ENCODE measurements at regions not wholly inside any gene's neighbourhood (a gene's known extent, or its start where the extent isn't known, plus 50 kb on each side); places are given as distances from the start of the nearest gene placed in this dataset.
A peak's percentile ranks its signal among the peaks of the same experiment; 100 is the strongest.
"Not testable (repeated sequence)": the region's sequence is repeated elsewhere in the genome, so short reads cannot be mapped to it uniquely, and the experiment has no call there.

GRCh38 chr17:73890831-73891405, 246.7 kb upstream of the SDK2 start:
- no peak for DNase-seq (ENCODE audit: low read depth in 2 of 2)

- DNase-seq (ENCODE audit: low read depth in 2 of 2): no peak
These were observed 250.9 kb upstream of the SDK2 start for GRCh38 chr17:73895157-73895556.

- no peak for DNase-seq (ENCODE audit: low read depth in 2 of 2)
These were observed 252.7 kb upstream of the SDK2 start for GRCh38 chr17:73896966-73897365.

DNA sequence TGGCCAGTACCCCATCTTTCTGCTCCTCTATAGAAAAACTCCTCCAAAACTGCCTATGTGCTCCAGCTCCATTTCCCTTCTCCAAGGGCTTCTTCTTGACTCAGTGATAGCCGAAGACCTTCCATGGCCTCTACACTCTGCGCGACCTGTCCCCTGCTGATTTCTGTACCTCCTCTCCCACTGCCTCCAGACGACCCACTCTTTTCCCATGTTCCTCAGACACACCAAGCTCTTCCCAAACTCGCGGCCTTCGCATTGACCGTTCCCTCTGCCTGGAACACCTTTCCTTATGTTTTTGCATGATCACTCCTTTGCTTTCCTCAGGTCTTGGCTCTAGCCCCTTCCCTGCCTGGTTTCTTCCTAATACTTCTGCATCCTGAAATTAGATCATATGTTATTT, 255.6 kb upstream of the SDK2 start:
- no peak for DNase-seq (ENCODE audit: low read depth in 2 of 2)

DNA sequence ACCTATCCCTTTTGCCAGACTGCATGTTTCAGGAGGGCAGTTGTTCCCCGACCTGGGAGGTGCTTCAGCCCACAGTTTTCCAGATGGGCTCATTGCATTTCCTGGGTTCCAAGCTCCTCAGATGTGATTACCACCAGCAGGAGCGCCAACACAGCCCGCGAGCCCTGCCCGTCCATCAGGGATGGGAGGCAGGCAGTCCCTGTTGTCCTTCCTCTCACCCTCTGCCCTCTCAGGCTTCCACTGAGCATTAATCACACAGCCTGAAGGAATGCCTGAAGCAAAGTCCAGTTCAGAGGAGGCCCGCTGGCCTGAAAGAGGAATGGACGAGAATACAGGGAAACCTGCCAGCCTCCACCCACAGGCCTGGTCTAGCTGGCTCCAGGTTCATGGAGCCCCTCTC, 256.3 kb upstream of the SDK2 start:
- no peak for DNase-seq (ENCODE audit: low read depth in 2 of 2)

- DNase-seq (ENCODE audit: low read depth in 2 of 2): no peak
These were observed 257.0 kb upstream of the SDK2 start for GRCh38 chr17:73901249-73901648.

GRCh38 chr17:73901661-73902415, 257.6 kb upstream of the SDK2 start:
- peak in 1 of 2 donors; percentile 17 for DNase-seq (ENCODE audit: low read depth in 2 of 2)

GRCh38 chr17:73902416-73903181, 258.4 kb upstream of the SDK2 start:
- DNase-seq (ENCODE audit: low read depth in 2 of 2): no peak

- no peak for DNase-seq (ENCODE audit: low read depth in 2 of 2)
These were observed 262.9 kb upstream of the SDK2 start for GRCh38 chr17:73906896-73907870.

GRCh38 chr17:73909186-73909585, 264.9 kb upstream of the SDK2 start:
- no peak for DNase-seq (ENCODE audit: low read depth in 2 of 2)

- DNase-seq (ENCODE audit: low read depth in 2 of 2): no peak
These were observed 266.0 kb upstream of the SDK2 start for GRCh38 chr17:73910206-73910605.

DNA sequence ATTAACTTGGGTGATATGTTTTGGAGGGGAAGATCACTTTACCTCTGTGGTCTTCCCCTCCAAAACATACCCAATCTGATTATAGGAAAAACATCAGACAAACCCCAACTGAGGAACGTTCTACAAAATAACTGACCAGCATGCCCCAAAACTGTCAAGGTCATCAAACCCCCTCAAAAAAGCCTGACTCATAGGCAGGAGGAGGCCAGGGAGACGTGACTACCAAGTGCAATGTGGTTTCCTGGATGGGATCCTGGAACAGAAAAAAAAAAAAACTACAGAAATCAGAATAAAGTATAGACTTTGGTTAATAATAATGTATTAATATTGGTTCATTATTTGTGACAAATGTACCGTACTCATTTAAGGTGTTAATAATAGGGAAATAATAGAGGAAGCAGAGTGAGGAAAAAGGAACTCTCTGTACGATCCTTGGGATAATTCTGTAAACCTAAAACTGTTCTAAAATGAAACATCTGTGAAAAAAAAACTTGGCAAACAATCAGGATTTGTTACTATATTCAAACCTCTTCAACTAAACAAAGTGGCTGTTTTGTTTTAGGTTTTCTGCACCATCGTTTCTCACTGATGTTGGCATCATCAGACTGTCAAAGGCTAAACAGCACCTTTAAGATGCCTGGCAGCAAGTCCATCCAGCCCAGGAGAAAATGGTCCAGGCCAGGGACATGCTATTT, 266.7 kb upstream of the SDK2 start:
- DNase-seq (ENCODE audit: low read depth in 2 of 2): no peak

GRCh38 chr17:73911726-73912372, 267.6 kb upstream of the SDK2 start:
- DNase-seq (ENCODE audit: low read depth in 2 of 2): no peak

DNA sequence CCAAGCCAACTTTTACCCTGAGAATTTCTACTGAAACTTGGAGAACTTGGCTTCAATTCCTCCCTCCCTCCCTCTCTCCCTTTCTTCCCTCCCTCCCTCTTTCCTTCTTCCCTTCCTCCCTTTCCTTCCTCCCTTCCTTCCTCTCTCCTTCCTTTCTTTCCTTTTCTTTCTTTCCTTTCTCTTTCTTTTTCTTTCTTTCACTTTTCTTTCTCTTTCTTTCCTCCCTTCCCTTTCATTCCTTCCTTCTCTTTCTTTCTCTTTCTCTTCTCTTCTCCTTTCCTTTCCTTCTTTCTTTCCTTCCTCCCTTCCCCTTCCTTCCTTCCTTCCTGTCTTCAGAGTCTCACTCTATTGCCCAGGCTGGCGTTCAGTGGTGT, 268.1 kb upstream of the SDK2 start:
- DNase-seq (ENCODE audit: low read depth in 2 of 2): no peak

DNA sequence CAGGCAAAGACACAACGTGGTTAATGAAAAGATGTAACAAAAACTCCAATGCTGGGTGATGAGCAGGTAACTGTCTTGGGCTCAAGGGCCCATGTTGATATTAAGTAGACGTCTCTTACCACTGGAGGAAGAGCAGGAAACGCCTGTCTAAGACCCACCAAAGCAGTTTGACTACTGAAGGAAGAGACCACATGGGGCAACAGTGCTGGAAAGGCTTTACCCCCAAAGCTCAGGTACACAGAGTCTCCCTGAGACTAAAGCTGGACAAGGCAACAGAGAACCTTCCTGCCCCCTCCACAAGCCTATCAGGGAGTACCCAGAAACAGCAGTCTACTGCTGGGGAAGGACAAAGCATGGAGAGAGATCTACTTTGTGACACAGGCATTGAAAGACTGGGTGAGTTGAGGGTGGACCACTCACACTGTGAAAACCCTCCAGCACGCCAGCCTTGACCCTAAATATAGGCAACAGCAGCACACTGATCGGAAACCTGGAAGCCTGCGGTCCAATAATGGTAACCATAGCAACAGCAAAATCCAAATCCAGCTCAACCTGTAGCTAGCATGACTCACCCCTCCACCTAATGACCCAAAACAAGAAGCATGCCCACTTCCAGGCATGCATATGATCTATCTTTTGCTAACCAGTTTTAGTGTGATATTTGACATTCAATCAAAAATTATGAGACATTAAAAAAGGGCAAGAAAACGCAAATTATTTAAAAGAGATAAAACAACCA, 270.5 kb upstream of the SDK2 start:
- no peak for DNase-seq (ENCODE audit: low read depth in 2 of 2)

- not testable (repeated sequence) for DNase-seq (ENCODE audit: low read depth in 2 of 2)
These were observed 274.8 kb upstream of the SDK2 start for GRCh38 chr17:73919033-73919432.

- no peak for DNase-seq (ENCODE audit: low read depth in 2 of 2)
These were observed 277.1 kb upstream of the SDK2 start for GRCh38 chr17:73921306-73921705.

GRCh38 chr17:73924114-73924908, 279.2 kb upstream of the RPL38 start:
- no peak for DNase-seq (ENCODE audit: low read depth in 2 of 2)

DNA sequence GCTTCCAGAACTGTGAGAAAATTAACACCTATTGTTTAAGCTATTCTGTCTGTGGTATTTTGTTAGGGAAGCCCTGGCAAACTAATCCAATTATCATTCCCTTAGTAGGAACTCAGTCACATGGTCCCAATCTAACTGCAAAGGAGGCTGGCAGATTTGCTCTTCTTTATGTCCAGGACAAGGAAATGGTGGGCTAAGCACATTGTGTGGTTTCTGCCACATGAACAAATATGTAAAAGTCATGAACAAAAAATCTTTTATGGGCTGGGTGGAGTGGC, 278.6 kb upstream of the RPL38 start:
- no peak for DNase-seq (ENCODE audit: low read depth in 2 of 2)
